ENCODE measurements at regions not wholly inside any gene's neighbourhood (a gene's known extent, or its start where the extent isn't known, plus 50 kb on each side); places are given as distances from the start of the nearest gene placed in this dataset.

- Histone ChIP-seq H3K79me2 (ENCODE audit: control insufficient read depth, low read length) (no peaks in the 10 kb centered on the region), H3K27me3 (ENCODE audit: control insufficient read depth, low read length) (peaks cover 13% of the 10 kb centered on the region; the same call in 1 of the 2 replicates)
- TF ChIP-seq CTCF (IDR thresholded peaks at IDR 0.05; ENCODE audit: low read depth, low read length, poor library complexity, severe bottlenecking) (no peak), EZH2phosphoT487 (IDR thresholded peaks at IDR 0.05; ENCODE audit: borderline replicate concordance, low read length) (no peak)
These were observed 220.8 kb upstream of the GALNT5 start for GRCh38 chr2:157036726-157037125.

DNA sequence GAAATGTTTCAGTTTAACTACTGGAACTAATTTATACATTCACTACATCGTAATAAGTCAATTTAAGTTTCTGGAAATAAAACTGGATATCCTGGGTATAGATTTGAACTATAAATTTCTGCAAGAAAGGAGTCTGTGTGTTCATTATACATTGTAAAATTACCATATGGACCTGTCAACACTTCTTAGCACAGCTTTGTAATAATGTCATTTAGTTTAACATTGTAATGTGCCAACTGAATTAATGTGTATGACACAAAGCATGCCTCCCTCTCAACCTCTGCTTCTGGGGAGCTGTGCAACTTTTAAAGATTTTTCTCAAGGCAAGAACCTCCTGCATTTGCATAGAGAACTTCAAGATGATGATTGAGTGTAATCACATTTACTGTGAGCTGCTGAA is 213.7 kb upstream of the GALNT5 start:
- no peak overlapping the region for H3K4me3 ChIP-seq (ENCODE audit: low read length)
- no peaks in the 10 kb centered on the region for H4K20me1 ChIP-seq (ENCODE audit: control insufficient read depth, insufficient read depth, low read depth, low read length)
- H3K27me3 ChIP-seq (ENCODE audit: control insufficient read depth, low read length), result 0 out of 2 replicates have a peak, but pooled peaks cover 5% of the 10 kb centered on the region
- H3K27ac ChIP-seq (ENCODE audit: low read depth, low read length), result no peak overlapping the region
- H3K36me3 ChIP-seq (ENCODE audit: control insufficient read depth, low read length), result no peaks in the 10 kb centered on the region
- no peak overlapping the region for H3K4me2 ChIP-seq (ENCODE audit: low read length)
- H3K9me2 ChIP-seq (replicated peaks; ENCODE audit: control insufficient read depth, low read length), result no peaks in the 10 kb centered on the region
- TF ChIP-seq CTCF (IDR thresholded peaks at IDR 0.05; ENCODE audit: low read depth, low read length, poor library complexity, severe bottlenecking) (no peak), EZH2phosphoT487 (IDR thresholded peaks at IDR 0.05; ENCODE audit: borderline replicate concordance, low read length) (no peak)
- H3K4me1 ChIP-seq (ENCODE audit: control insufficient read depth, low read length), result no peaks in the 10 kb centered on the region
- H3K9me3 ChIP-seq (ENCODE audit: control insufficient read depth, insufficient read depth, low read length), result no peaks in the 10 kb centered on the region
- H3F3A ChIP-seq (ENCODE audit: control insufficient read depth, insufficient read depth), result no peaks in the 10 kb centered on the region
- no peaks in the 10 kb centered on the region for H3K79me2 ChIP-seq (ENCODE audit: control insufficient read depth, low read length)

More at GRCh38 chr2:157036726-157037125, 220.8 kb upstream of the GALNT5 start:
- Histone ChIP-seq H3K9me3 (ENCODE audit: control insufficient read depth, insufficient read depth, low read length) (no peaks in the 10 kb centered on the region), H3K9me2 (replicated peaks; ENCODE audit: control insufficient read depth, low read length) (no peaks in the 10 kb centered on the region), H4K20me1 (ENCODE audit: control insufficient read depth, insufficient read depth, low read depth, low read length) (no peaks in the 10 kb centered on the region), H3K4me3 (ENCODE audit: low read length) (no peak overlapping the region), H3K4me2 (ENCODE audit: low read length) (no peak overlapping the region), H3F3A (ENCODE audit: control insufficient read depth, insufficient read depth) (no peaks in the 10 kb centered on the region), H3K27ac (ENCODE audit: low read depth, low read length) (no peak overlapping the region), H3K36me3 (ENCODE audit: control insufficient read depth, low read length) (no peaks in the 10 kb centered on the region), H3K4me1 (ENCODE audit: control insufficient read depth, low read length) (no peaks in the 10 kb centered on the region)

DNA sequence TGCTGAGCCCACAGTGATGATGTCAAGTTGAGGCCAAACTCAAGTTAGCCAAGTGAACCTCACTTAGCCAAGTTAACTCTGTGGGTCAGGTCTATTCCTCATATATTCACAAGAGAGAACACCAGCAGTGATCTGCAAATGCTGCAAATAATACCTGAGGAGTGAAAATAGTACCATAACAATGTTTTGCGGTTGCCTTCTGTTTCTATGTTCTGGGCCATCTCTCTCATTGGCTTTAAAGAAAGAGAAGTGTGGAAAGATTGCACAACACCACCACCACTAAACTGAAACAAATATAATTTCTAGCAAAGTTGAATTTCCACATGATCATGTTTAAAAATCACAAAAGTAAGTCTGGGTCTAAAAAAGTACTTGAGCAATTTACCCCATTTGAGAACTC is 211.1 kb upstream of the GALNT5 start:
- Histone ChIP-seq H3K4me1 (ENCODE audit: control insufficient read depth, low read length) (no peaks in the 10 kb centered on the region), H3K36me3 (ENCODE audit: control insufficient read depth, low read length) (no peaks in the 10 kb centered on the region), H3K4me3 (ENCODE audit: low read length) (no peak overlapping the region), H3K27me3 (ENCODE audit: control insufficient read depth, low read length) (peaks cover under 1% of the 10 kb centered on the region; the same call in 1 of the 2 replicates), H3K9me2 (replicated peaks; ENCODE audit: control insufficient read depth, low read length) (no peaks in the 10 kb centered on the region), H3K9me3 (ENCODE audit: control insufficient read depth, insufficient read depth, low read length) (no peaks in the 10 kb centered on the region), H3F3A (ENCODE audit: control insufficient read depth, insufficient read depth) (no peaks in the 10 kb centered on the region), H4K20me1 (ENCODE audit: control insufficient read depth, insufficient read depth, low read depth, low read length) (no peaks in the 10 kb centered on the region), H3K4me2 (ENCODE audit: low read length) (no peak overlapping the region), H3K27ac (ENCODE audit: low read depth, low read length) (no peak overlapping the region), H3K79me2 (ENCODE audit: control insufficient read depth, low read length) (no peaks in the 10 kb centered on the region)
- TF ChIP-seq CTCF (IDR thresholded peaks at IDR 0.05; ENCODE audit: low read depth, low read length, poor library complexity, severe bottlenecking), result no peak
- no peak for TF ChIP-seq EZH2phosphoT487 (IDR thresholded peaks at IDR 0.05; ENCODE audit: borderline replicate concordance, low read length)

All from DOHH2 (cell line).